GM23248 (cell line): ENCODE measurements at regions not wholly inside any gene's neighbourhood (a gene's known extent, or its start where the extent isn't known, plus 50 kb on each side); places are given as distances from the start of the nearest gene placed in this dataset.

Source experiments
- DNase-seq: peaks from one replicate; pipeline ENCODE4 v3.0.0-alpha.2; 2015
- H2AFZ ChIP-seq: fragments of 200-600 bp; sonication (generic); 2 replicates; pipeline ENCODE4 v1.6.1; 2016; ENCODE audit warnings: antibody characterized with exemption
- H3F3A ChIP-seq: fragments of 200-600 bp; sonication (generic); 2 replicates; pipeline ENCODE4 v1.6.1; 2016; ENCODE audit warnings: mild to moderate bottlenecking, antibody characterized with exemption, mixed run types; ENCODE audit not compliant: insufficient read depth
- H3K27ac ChIP-seq: fragments of 200-600 bp; sonication (generic); 2 replicates; pipeline ENCODE4 v1.5.1; 2016; ENCODE audit warnings: mild to moderate bottlenecking
- H3K27me3 ChIP-seq: fragments of 200-600 bp; sonication (generic); replicated peaks from 2 replicates; pipeline ENCODE4 v1.6.1; 2016; ENCODE audit warnings: mild to moderate bottlenecking; ENCODE audit not compliant: insufficient read depth
- H3K36me3 ChIP-seq: fragments of 200-600 bp; sonication (generic); 2 replicates; pipeline ENCODE4 v1.6.1; 2016; ENCODE audit warnings: low read depth, mild to moderate bottlenecking
- H3K4me1 ChIP-seq: fragments of 200-600 bp; sonication (generic); 2 replicates; pipeline ENCODE4 v1.6.1; 2016; ENCODE audit warnings: mild to moderate bottlenecking; ENCODE audit not compliant: insufficient read depth
- H3K4me2 ChIP-seq: fragments of 200-600 bp; sonication (generic); one replicate; pipeline ENCODE4 v1.6.1; 2016; ENCODE audit warnings: mild to moderate bottlenecking; ENCODE audit not compliant: unreplicated experiment
- H3K4me3 ChIP-seq: fragments of 200-600 bp; sonication (generic); 2 replicates; pipeline ENCODE4 v1.5.1; 2016; ENCODE audit warnings: mild to moderate bottlenecking
- H3K79me2 ChIP-seq: fragments of 200-600 bp; sonication (generic); 2 replicates; pipeline ENCODE4 v1.6.1; 2016; ENCODE audit warnings: mild to moderate bottlenecking; ENCODE audit not compliant: insufficient read depth
- H3K9ac ChIP-seq: fragments of 200-600 bp; sonication (generic); 2 replicates; pipeline ENCODE4 v1.6.1; 2016; ENCODE audit warnings: mild to moderate bottlenecking
- H3K9me2 ChIP-seq: fragments of 200-600 bp; sonication (generic); 2 replicates; pipeline ENCODE4 v1.6.1; 2016; ENCODE audit warnings: mixed run types, mild to moderate bottlenecking, moderate library complexity; ENCODE audit not compliant: insufficient read depth
- H3K9me3 ChIP-seq: fragments of 200-600 bp; sonication (generic); one replicate; pipeline ENCODE4 v1.6.1; 2017; ENCODE audit warnings: low read depth
- H4K20me1 ChIP-seq: fragments of 200-600 bp; sonication (generic); 2 replicates; pipeline ENCODE4 v1.6.0; 2016; ENCODE audit not compliant: insufficient read depth
- EZH2 ChIP-seq: fragments of 200-600 bp; sonication (generic); IDR thresholded peaks from 2 replicates; pipeline ENCODE4 v1.6.1; 2018; ENCODE audit warnings: antibody characterized with exemption, mild to moderate bottlenecking; ENCODE audit not compliant: insufficient read depth, poor library complexity, severe bottlenecking
- EZH2phosphoT487 ChIP-seq: fragments of 200-600 bp; sonication (generic); IDR thresholded peaks from 2 replicates; pipeline ENCODE4 v1.6.1; 2018; ENCODE audit warnings: antibody characterized with exemption, moderate library complexity, mild to moderate bottlenecking, low read depth; ENCODE audit not compliant: insufficient read depth
- WGBS, 2 experiments: methylation state at CpG; one replicate each; pipeline ENCODE4 v1.1.6; 2015 to 2017; ENCODE audit warnings: low lambda C conversion rate in 2 of 2, low coverage in 1 of 2; ENCODE audit errors: missing lambda C conversion rate in 2 of 2; 5-methylcytosine and 5-hydroxymethylcytosine counted together
- in situ Hi-C: fragments of 300-500 bp; cut with MboI; formaldehyde crosslinking; loops from 2 replicates; pipeline ENCODE4 v1.15.0; 2020

- Histone ChIP-seq H3K27ac (no peak overlapping the region), H3K9me3 (no peaks in the 10 kb centered on the region), H3K4me3 (no peak overlapping the region), H3K36me3 (no peaks in the 10 kb centered on the region), H3F3A (peaks cover 23% of the 10 kb centered on the region), H3K4me1 (peaks cover 27% of the 10 kb centered on the region), H2AFZ (no peak overlapping the region), H3K9ac (no peak overlapping the region), H3K9me2 (no peaks in the 10 kb centered on the region), H3K79me2 (no peaks in the 10 kb centered on the region), H4K20me1 (no peaks in the 10 kb centered on the region), H3K4me2 (no peak overlapping the region), H3K27me3 (no peaks in the 10 kb centered on the region)
- in situ Hi-C loops, result no loop called here
- WGBS, 2 experiments, result 90 to 95% methylated on average over 3 of the region's 3 CpGs
- DNase-seq, result no peak
- TF ChIP-seq EZH2phosphoT487 (no peak), EZH2 (no peak)
Measured at GRCh38 chr5:14060218-14060617, 82.9 kb upstream of the TRIO start.

- DNase-seq, result no peak
- no peak for TF ChIP-seq EZH2phosphoT487
- no peak for TF ChIP-seq EZH2
Measured at GRCh38 chr5:14059810-14060209, 83.3 kb upstream of the TRIO start.

GRCh38 chr5:14057289-14057688, 85.9 kb upstream of the TRIO start:
- Histone ChIP-seq H3K79me2 (no peaks in the 10 kb centered on the region), H3K27me3 (no peaks in the 10 kb centered on the region), H3K4me3 (no peak overlapping the region), H4K20me1 (no peaks in the 10 kb centered on the region), H3K27ac (no peak overlapping the region), H3K9ac (no peak overlapping the region), H3K36me3 (no peaks in the 10 kb centered on the region), H3K4me1 (peaks cover 20% of the 10 kb centered on the region), H3K9me2 (no peaks in the 10 kb centered on the region), H3K4me2 (no peak overlapping the region), H3F3A (peaks cover 22% of the 10 kb centered on the region), H2AFZ (no peak overlapping the region; the same call in 1 of the 2 replicates), H3K9me3 (no peaks in the 10 kb centered on the region)
- WGBS, 2 experiments, result 63 to 64% methylated on average over 7 of the region's 7 CpGs
- DNase-seq, result peak; percentile 24
- in situ Hi-C loops, result no loop called here
- no peak for TF ChIP-seq EZH2phosphoT487
- TF ChIP-seq EZH2, result no peak

More at GRCh38 chr5:14059810-14060209, 83.3 kb upstream of the TRIO start:
- in situ Hi-C loops, result no loop called here
- H2AFZ ChIP-seq, result no peak overlapping the region
- H3K27ac ChIP-seq, result no peak overlapping the region
- H3K27me3 ChIP-seq, result no peaks in the 10 kb centered on the region
- no peaks in the 10 kb centered on the region for H3K9me2 ChIP-seq
- no peaks in the 10 kb centered on the region for H3K36me3 ChIP-seq
- H4K20me1 ChIP-seq, result no peaks in the 10 kb centered on the region
- no peaks in the 10 kb centered on the region for H3K79me2 ChIP-seq
- H3F3A ChIP-seq, result peaks cover 27% of the 10 kb centered on the region
- H3K9ac ChIP-seq, result no peak overlapping the region
- H3K4me3 ChIP-seq, result no peak overlapping the region
- no peak overlapping the region for H3K4me2 ChIP-seq
- H3K9me3 ChIP-seq, result no peaks in the 10 kb centered on the region
- 93 to 98% methylated on average over 2 of the region's 2 CpGs for WGBS, 2 experiments
- H3K4me1 ChIP-seq, result peaks cover 31% of the 10 kb centered on the region

- Histone ChIP-seq H3K9ac (no peak overlapping the region), H3K4me1 (peaks cover 18% of the 10 kb centered on the region), H3K9me3 (no peaks in the 10 kb centered on the region), H3K36me3 (no peaks in the 10 kb centered on the region), H3F3A (peaks cover 20% of the 10 kb centered on the region), H3K9me2 (no peaks in the 10 kb centered on the region), H3K27me3 (no peaks in the 10 kb centered on the region), H4K20me1 (no peaks in the 10 kb centered on the region), H3K79me2 (no peaks in the 10 kb centered on the region), H3K4me3 (no peak overlapping the region), H3K27ac (peak overlapping the region; percentile 74), H3K4me2 (peak overlapping the region; percentile 45), H2AFZ (no peak overlapping the region)
- DNase-seq, result no peak
- in situ Hi-C loops, result no loop called here
- WGBS, 2 experiments, result 84 to 89% methylated on average over 4 of the region's 4 CpGs
- no peak for TF ChIP-seq EZH2
- no peak for TF ChIP-seq EZH2phosphoT487
Measured at GRCh38 chr5:14056039-14056438, 87.1 kb upstream of the TRIO start.
